HG03159 (cell line): ENCODE measurements at regions not wholly inside any gene's neighbourhood (a gene's known extent, or its start where the extent isn't known, plus 50 kb on each side); places are given as distances from the start of the nearest gene placed in this dataset.
A peak's percentile ranks its signal among the peaks of the same experiment; 100 is the strongest.

Experiments
- ATAC-seq: cut with Tn5 transposase; IDR thresholded peaks from one replicate; pipeline ENCODE4 v1.9.1; 2021; ENCODE audit warnings: mild to moderate bottlenecking, moderate library complexity; ENCODE audit not compliant: unreplicated experiment

- no peak for ATAC-seq
These were observed 1403.3 kb upstream of the SLC39A10 start for GRCh38 chr2:194253528-194254259.

DNA sequence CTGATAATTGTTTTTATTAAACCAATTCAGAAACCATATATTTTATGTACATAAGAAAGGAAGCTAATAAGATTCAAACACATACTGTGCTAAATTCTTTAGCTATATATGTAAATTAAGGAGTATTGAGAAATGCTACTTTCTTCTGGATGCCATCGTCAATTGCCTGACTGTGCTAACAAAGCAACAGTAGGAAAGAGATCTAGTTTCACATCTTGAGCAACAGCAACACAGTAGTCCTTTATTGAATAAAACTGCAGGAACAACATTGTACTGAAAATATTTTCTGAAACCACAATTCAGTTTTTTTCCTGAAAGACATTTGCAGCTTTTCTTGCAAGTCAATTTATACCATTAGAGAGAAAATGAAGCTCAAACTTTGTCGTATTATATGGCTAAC lies 1404.9 kb upstream of the SLC39A10 start:
- no peak for ATAC-seq

DNA sequence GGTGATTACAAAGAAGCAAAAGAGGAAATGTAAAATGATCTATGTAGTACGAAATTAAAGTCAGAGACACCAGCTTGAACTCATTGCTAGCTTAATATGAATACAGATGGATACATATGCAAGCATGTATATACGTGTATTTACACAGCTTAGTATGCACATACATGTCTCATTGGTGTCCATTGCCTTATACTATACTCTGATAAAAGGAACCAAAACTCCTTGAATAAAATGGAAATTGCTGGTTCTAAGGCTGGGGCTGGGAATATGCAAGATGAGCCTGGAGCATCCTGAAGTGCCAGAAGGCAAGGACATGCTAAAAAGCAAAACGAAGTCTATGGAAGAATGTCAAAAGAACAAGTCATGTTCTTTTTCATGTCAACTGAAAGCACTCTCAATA lies 1424.4 kb upstream of the SLC39A10 start:
- no peak for ATAC-seq

GRCh38 chr2:194223218-194223617 lies 1433.8 kb upstream of the SLC39A10 start:
- no peak for ATAC-seq

DNA sequence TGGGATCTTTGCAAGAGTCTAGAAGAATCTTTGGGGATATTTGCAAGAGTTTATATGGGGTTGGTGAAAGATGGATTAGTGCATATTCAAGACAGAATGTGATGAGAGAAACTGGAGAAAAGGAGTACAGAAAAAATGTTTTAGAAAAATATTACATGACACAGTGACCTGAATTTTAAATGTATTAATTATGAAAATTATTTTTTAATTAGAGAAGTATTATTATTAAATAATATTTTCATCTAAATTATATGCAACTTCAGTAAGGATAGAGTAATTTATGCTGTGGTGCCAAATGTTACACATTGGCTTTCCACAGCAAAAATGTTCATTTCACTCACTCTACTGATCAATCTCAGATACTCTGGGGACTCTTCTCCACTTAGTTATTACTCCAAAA lies 1442.8 kb upstream of the SLC39A10 start:
- no peak for ATAC-seq

GRCh38 chr2:194205568-194206227 lies 1451.3 kb upstream of the SLC39A10 start:
- ATAC-seq = no peak

DNA sequence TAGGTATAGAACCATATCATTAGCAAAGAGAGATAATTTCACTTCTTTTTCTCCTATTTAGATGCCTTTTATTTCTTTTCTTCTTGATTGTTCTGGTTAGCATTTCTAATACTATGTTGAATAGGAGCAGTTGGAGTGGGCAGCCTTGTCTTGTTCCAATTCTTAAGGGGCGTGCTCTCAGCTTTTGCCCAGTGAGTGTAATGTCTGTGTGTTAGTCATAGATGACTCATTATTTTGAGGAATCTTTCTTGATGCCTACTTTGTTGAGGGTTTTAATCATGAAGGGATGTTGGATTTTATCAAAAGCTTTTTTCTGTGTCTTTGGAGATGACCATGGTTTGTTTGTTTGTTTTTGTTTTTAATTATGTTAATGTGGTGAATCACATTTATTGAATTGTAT lies 1453.1 kb upstream of the SLC39A10 start:
- no peak for ATAC-seq

GRCh38 chr2:194182888-194183287 lies 1474.1 kb upstream of the SLC39A10 start:
- ATAC-seq = no peak

DNA sequence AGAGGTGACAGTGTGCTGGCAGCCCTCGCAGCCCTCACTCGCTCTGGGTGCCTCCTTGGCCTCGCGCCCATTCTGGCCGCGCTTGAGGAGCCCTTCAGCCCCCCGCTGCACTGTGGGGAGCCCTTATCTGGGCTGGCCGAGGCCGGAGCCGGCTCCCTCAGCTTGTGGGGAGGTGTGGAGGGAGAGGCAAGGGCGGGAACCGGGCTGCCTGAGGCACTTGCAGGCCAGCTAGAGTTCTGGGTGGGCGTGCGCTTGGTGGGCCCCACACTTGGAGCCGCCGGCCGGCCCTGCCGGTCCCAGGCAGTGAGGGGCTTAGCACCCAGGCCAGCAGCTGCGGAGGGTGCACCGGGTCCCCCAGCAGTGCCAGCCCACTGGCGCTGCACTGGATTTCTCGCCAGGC lies 1480.9 kb upstream of the SLC39A10 start:
- no peak for ATAC-seq

- ATAC-seq = peak; percentile 96
These were observed 1490.2 kb upstream of the SLC39A10 start for GRCh38 chr2:194166818-194167217.

GRCh38 chr2:194155431-194155830 lies 1501.6 kb upstream of the SLC39A10 start:
- no peak for ATAC-seq

DNA sequence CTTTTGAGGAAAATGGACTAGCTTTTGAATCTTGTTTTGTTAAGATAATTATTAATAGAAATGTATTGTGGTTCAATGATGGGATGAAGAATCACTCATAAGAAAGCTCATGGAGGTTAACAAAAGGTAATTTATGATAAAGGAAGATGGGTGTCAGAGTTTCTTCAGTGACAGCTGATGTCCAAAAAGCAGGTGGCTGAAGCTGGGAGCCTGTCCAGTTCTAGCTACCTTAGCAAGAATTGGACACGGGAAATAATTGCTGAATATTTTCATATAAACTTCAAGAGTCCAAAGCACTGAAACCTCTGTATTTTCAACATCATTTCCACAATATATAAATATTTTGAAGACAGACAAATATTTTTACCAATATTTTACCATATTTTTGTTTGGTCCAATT lies 1505.8 kb upstream of the SLC39A10 start:
- no peak for ATAC-seq

GRCh38 chr2:194135463-194135862 lies 1521.6 kb upstream of the SLC39A10 start:
- ATAC-seq = no peak

DNA sequence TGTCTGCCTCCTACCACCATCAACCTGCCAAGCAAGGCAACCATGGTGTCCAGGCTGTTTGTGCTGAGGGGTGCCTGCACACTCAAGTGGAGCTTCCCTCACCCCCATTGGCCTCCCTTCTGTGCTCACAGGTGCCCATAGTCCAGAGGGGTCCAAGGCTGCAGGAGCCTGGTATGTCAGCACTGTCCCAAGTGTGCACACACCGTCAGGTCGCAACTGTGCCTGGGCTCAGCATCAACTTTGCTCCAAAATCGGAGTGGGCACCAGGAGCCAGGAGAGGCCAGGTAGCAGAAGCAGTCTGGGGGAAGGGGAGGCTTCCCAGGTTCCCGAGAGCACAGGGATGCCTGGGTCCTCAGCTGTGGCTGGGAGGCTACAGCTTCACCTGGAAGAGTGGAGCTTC lies 1528.2 kb upstream of the SLC39A10 start:
- no peak for ATAC-seq

GRCh38 chr2:194126418-194126817 lies 1530.6 kb upstream of the SLC39A10 start:
- no peak for ATAC-seq

GRCh38 chr2:194116861-194117260 lies 1540.2 kb upstream of the SLC39A10 start:
- no peak for ATAC-seq

DNA sequence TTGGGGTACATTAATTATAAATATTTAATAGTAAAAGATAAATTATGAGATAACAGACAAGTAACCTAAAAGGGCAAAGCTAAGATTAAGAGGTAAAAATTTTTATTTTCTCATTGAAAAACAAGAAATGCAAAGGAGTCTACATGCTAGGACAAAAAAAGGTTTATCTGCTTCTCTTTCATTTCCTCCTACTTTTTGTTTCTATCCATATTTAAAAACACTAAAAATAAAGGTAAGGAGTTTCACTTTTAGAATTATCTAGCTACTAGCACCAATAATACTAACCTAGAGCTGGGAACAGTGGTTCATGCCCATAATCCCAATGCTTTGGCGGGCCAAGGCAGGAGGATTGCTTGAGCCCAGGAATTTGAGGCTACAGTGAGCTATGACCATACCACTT lies 1551.7 kb upstream of the SLC39A10 start:
- no peak for ATAC-seq

DNA sequence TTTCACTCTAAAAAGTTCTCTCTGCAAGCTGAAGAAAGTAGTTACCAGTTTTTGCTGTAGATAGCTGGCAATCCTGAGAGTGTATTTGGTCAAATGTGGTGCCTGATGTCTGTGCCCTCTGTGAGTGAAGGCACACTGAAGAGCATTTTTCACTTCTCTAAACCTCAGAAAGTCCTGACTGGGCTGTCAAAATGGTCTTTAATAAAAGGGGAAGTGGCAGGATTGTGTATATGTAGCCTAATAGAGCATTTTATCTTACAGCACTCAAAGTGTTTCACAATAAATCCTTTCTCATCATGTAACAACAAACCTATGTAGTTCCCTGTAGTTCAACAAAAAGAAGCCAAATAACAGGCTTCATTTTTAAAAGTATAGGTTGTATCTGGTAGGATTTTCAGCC lies 1552.3 kb upstream of the SLC39A10 start:
- peak; percentile 97 for ATAC-seq

- ATAC-seq = peak; percentile 10
These were observed 1552.9 kb upstream of the SLC39A10 start for GRCh38 chr2:194103941-194104659.

DNA sequence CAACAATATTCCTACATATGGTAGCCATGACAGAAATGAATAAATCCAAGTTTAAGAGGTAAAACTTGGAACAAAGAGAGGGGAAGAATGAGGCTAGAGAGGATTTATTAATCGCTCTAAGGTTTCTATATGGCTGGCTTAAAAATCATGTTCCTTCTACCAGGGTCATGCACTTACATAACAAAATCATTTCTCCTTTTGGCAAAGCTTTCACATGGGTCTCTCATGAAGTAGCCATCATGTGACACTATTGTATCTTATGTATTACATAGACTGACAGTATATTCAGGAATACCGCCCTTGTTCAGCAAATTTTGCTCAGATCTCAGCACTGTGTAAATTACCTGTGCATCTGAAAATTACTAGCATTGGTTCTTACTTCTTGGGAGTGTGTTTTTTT lies 1554.5 kb upstream of the SLC39A10 start:
- ATAC-seq = no peak

GRCh38 chr2:194100201-194100600 lies 1556.8 kb upstream of the SLC39A10 start:
- ATAC-seq = no peak

GRCh38 chr2:194096402-194096801 lies 1560.6 kb upstream of the SLC39A10 start:
- ATAC-seq = peak; percentile 74
